Activated CD8-positive, alpha-beta T cell treated with anti-CD3 and anti-CD28 coated beads for 36 hours (primary cell): ENCODE measurements at regions not wholly inside any gene's neighbourhood (a gene's known extent, or its start where the extent isn't known, plus 50 kb on each side); places are given as distances from the start of the nearest gene placed in this dataset.

Experiments used
- ATAC-seq: fragments of 200-7000 bp; cut with Tn5 transposase; one replicate; pipeline ENCODE4 v1.10.0; 2021; ENCODE audit warnings: mild to moderate bottlenecking, moderate library complexity
- CTCF ChIA-PET: fragments of 350-600 bp; sonication (Branson Sonifier 250); formaldehyde crosslinking; loops from one replicate; lab custom pipeline; 2021; ENCODE audit warnings: antibody characterized with exemption; lab: Charles Lee
- POLR2A ChIA-PET: fragments of 350-600 bp; sonication (Branson Sonifier 250); formaldehyde crosslinking; loops from one replicate; lab custom pipeline; 2021; ENCODE audit warnings: antibody characterized with exemption; lab: Charles Lee
- DNase-seq: peaks from one replicate; pipeline ENCODE4 v3.0.0-alpha.2; 2020
- H3K27ac Mint-ChIP-seq: one replicate; pipeline ENCODE4 v1.8.0; 2021; ENCODE audit warnings: mild to moderate bottlenecking, mixed read lengths
- H3K27me3 Mint-ChIP-seq: one replicate; pipeline ENCODE4 v1.8.0; 2021; ENCODE audit warnings: mixed read lengths
- H3K36me3 Mint-ChIP-seq: one replicate; pipeline ENCODE4 v1.8.0; 2021; ENCODE audit warnings: low read depth, mixed read lengths
- H3K4me1 Mint-ChIP-seq: one replicate; pipeline ENCODE4 v1.8.0; 2021; ENCODE audit warnings: low read depth, mixed read lengths
- H3K4me3 Mint-ChIP-seq: one replicate; pipeline ENCODE4 v1.8.0; 2021; ENCODE audit warnings: mild to moderate bottlenecking, moderate library complexity, mixed read lengths
- H3K9me3 Mint-ChIP-seq: one replicate; pipeline ENCODE4 v1.8.0; 2021; ENCODE audit warnings: mixed read lengths
- intact Hi-C: fragments of 100-400 bp; cut with micrococcal nuclease; formaldehyde crosslinking; loops from one replicate; pipeline ENCODE4 v1.10.0; 2022
- TF ChIP-seq, protein P1 (sequence below): fragments of 200-600 bp; IDR thresholded peaks from one replicate; pipeline ENCODE4 v1.8.0; 2022; ENCODE audit warnings: antibody characterized with exemption, mild to moderate bottlenecking

GRCh38 chr2:22734373-22735045, 650.5 kb upstream of the KLHL29 start:
- TF ChIP-seq, protein P1, sequence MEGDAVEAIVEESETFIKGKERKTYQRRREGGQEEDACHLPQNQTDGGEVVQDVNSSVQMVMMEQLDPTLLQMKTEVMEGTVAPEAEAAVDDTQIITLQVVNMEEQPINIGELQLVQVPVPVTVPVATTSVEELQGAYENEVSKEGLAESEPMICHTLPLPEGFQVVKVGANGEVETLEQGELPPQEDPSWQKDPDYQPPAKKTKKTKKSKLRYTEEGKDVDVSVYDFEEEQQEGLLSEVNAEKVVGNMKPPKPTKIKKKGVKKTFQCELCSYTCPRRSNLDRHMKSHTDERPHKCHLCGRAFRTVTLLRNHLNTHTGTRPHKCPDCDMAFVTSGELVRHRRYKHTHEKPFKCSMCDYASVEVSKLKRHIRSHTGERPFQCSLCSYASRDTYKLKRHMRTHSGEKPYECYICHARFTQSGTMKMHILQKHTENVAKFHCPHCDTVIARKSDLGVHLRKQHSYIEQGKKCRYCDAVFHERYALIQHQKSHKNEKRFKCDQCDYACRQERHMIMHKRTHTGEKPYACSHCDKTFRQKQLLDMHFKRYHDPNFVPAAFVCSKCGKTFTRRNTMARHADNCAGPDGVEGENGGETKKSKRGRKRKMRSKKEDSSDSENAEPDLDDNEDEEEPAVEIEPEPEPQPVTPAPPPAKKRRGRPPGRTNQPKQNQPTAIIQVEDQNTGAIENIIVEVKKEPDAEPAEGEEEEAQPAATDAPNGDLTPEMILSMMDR = no peak
- no peaks in the 10 kb centered on the region for H3K27me3 Mint-ChIP-seq
- H3K4me3 Mint-ChIP-seq = no peak overlapping the region
- intact Hi-C loops = no loop called here
- no peaks in the 10 kb centered on the region for H3K4me1 Mint-ChIP-seq
- CTCF ChIA-PET = no interaction called here
- POLR2A ChIA-PET = no interaction called here
- no peak overlapping the region for H3K27ac Mint-ChIP-seq
- H3K9me3 Mint-ChIP-seq = peaks cover 1% of the 10 kb centered on the region
- ATAC-seq = no peak
- no peaks in the 10 kb centered on the region for H3K36me3 Mint-ChIP-seq
- no peak for DNase-seq

- Mint-ChIP-seq H3K4me3 (no peak overlapping the region), H3K9me3 (no peaks in the 10 kb centered on the region), H3K27me3 (no peaks in the 10 kb centered on the region), H3K27ac (no peak overlapping the region), H3K4me1 (no peaks in the 10 kb centered on the region), H3K36me3 (no peaks in the 10 kb centered on the region)
- ChIA-PET CTCF (no interaction called here), POLR2A (no interaction called here)
- TF ChIP-seq, protein P1 = no peak
- ATAC-seq = no peak
- no peak for DNase-seq
- intact Hi-C loops = no loop called here
These were observed 647.8 kb upstream of the KLHL29 start for GRCh38 chr2:22737144-22737543.

DNA sequence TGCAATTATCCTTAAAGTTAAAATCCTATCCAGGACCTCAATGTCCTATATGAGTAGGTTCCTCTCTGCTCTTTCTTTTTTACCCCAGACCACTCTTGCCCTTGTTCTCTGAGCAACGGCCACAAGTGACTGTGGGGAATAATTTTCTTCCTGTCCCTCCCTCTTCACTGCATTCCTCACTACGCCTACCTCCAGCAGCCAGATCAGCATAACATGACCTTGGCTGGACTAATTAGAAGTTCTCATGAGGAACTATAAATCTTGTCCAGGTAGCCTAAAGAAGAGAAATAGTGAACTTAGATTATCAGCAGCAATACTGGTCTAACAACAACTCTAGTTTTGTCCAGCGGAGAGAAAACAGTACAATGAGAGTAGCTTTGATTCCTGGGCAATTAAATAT, 643.8 kb upstream of the KLHL29 start:
- H3K9me3 Mint-ChIP-seq = peaks cover 4% of the 10 kb centered on the region
- H3K36me3 Mint-ChIP-seq = no peaks in the 10 kb centered on the region
- TF ChIP-seq, protein P1 = no peak
- no peak overlapping the region for H3K27ac Mint-ChIP-seq
- H3K27me3 Mint-ChIP-seq = no peaks in the 10 kb centered on the region
- no peak for ATAC-seq
- no peak overlapping the region for H3K4me3 Mint-ChIP-seq
- DNase-seq = no peak
- CTCF ChIA-PET = no interaction called here
- no peaks in the 10 kb centered on the region for H3K4me1 Mint-ChIP-seq
- POLR2A ChIA-PET = no interaction called here
- intact Hi-C loops = no loop called here

DNA sequence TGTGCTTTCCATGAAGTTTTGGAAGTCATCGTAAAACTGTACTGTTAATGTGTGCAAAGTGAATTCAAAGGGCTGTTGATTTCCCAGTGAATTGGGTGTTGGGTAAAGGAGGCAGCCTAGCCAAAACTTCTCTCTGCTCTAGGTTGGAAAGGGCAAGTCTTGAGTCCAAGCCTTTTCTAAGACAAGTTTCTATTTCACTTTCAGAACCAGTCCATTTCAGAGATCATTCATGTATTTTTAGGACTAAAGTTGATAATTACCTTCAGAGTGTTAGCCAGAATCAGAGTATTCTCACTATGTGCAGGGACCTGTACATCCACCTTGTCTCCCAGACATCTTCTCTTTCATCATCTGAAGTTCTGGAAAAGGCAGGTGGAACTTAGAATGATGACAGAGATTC, 636.1 kb upstream of the KLHL29 start:
- intact Hi-C loops = no loop called here
- ChIA-PET POLR2A (no interaction called here), CTCF (no interaction called here)
- no peaks in the 10 kb centered on the region for H3K36me3 Mint-ChIP-seq
- no peak overlapping the region for H3K4me3 Mint-ChIP-seq
- H3K27me3 Mint-ChIP-seq = no peaks in the 10 kb centered on the region
- no peak for DNase-seq
- no peak overlapping the region for H3K27ac Mint-ChIP-seq
- H3K9me3 Mint-ChIP-seq = peaks cover 2% of the 10 kb centered on the region
- TF ChIP-seq, protein P1 = no peak
- no peak for ATAC-seq
- H3K4me1 Mint-ChIP-seq = no peaks in the 10 kb centered on the region

GRCh38 chr2:22753476-22753875, 631.5 kb upstream of the KLHL29 start:
- ChIA-PET CTCF (no interaction called here), POLR2A (no interaction called here)
- no peaks in the 10 kb centered on the region for H3K27me3 Mint-ChIP-seq
- H3K27ac Mint-ChIP-seq = no peak overlapping the region
- intact Hi-C loops = no loop called here
- no peaks in the 10 kb centered on the region for H3K36me3 Mint-ChIP-seq
- no peaks in the 10 kb centered on the region for H3K9me3 Mint-ChIP-seq
- ATAC-seq (no peak), DNase-seq (no peak)
- no peaks in the 10 kb centered on the region for H3K4me1 Mint-ChIP-seq
- no peak overlapping the region for H3K4me3 Mint-ChIP-seq
- TF ChIP-seq, protein P1 = no peak
